HG02885 (cell line): ENCODE measurements at regions not wholly inside any gene's neighbourhood (a gene's known extent, or its start where the extent isn't known, plus 50 kb on each side); places are given as distances from the start of the nearest gene placed in this dataset.
"Not testable (repeated sequence)": the region's sequence is repeated elsewhere in the genome, so short reads cannot be mapped to it uniquely, and the experiment has no call there.

ENCODE experiments used
- ATAC-seq: cut with Tn5 transposase; IDR thresholded peaks from one replicate; pipeline ENCODE4 v1.9.1; 2021; ENCODE audit warnings: mild to moderate bottlenecking; ENCODE audit not compliant: unreplicated experiment, poor library complexity

- ATAC-seq: not testable (repeated sequence)
Measured at GRCh38 chr20:26219546-26219945, 522.9 kb upstream of the ZNF337 start.

DNA sequence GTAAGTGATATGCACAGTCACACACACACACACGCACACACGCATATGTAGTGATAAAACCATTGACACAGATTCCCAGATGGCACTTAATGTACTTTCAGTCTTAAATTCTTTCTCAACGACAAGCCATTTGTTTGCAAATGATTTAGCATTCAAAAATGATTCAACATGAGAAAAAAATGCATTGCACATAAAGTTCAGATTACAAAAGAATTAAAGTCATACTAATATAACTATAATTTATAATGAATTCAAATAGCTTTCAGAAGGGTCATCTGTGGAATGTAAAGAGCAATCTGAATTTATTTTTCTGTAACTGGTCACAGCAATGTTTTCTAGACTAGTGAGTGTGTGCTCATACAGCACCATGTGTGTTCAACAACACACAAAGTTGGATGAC lies 521.6 kb upstream of the ZNF337 start:
- no peak for ATAC-seq

DNA sequence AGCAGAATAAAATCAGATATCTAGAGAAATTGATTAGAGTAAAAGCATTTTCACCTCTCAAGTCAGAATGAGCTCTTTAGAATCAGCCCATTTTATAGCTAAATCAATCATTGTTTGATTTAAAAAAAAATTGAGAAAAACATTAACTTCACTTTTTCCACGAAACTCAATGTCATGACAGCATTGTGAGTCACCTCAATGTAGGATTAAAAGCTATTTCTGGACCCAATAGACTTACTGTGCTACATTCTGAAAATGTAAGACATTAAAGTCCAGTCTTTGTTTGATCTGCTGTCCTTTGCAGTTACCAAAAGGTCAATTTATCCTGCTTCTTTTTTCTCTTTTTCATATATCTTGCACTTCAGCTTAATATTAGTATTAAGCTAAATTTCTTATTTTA lies 519.4 kb upstream of the ZNF337 start:
- ATAC-seq: no peak

DNA sequence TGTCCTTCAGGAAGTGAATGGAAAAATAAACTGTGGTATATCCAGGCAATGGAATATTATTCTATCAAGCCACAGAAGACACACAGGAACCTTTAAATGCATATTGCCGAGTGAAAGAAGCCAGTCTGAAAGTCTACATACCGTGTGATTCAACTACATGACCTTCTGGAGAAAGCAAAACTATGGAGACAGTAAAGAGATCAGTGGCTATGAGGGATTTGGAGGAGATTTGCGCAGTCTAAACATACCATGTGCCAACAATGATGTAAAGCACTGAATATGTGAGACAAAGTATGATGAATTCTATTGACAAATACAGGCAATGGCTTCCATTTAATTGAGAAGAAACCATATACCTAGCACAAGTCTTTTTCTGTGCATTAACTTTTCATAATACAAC lies 518.3 kb upstream of the ZNF337 start:
- ATAC-seq: no peak

DNA sequence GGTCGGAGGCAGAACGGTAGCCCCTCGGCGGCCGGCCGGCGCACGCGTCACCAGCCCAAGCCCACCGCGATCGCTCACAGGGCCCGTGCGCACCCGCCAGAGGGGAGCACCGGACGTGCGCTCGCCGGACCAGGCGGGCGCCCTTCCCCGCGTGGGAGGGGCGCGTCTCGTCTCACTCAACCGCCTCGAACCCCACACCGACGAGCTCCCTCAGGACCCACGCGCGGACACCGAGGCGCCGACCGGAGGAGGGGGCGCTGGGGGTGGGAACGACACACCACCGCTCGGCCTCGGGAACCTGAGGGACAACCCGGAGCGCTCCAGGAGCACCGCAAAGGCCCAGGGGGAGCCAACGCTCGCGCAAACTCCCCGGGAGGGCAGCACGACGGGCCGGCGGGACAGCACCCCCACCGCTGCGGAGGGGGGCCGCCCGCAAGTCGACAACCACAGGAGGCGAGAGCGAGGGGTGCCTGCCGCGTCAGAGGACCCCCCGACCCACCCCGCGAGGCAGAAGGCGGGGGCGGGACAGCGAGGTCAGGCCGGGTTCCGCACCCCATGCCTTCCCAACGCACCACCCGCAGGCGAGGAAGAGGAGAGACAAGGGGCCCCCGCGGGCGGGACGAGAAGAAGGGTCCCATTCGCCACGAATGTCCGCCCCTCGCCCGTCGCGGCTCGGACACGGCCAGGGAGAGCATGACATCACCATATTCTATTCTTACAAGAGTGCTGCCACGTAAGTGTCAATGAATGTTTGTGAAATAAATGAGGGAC lies 512.7 kb upstream of the ZNF337 start:
- ATAC-seq: no peak

DNA sequence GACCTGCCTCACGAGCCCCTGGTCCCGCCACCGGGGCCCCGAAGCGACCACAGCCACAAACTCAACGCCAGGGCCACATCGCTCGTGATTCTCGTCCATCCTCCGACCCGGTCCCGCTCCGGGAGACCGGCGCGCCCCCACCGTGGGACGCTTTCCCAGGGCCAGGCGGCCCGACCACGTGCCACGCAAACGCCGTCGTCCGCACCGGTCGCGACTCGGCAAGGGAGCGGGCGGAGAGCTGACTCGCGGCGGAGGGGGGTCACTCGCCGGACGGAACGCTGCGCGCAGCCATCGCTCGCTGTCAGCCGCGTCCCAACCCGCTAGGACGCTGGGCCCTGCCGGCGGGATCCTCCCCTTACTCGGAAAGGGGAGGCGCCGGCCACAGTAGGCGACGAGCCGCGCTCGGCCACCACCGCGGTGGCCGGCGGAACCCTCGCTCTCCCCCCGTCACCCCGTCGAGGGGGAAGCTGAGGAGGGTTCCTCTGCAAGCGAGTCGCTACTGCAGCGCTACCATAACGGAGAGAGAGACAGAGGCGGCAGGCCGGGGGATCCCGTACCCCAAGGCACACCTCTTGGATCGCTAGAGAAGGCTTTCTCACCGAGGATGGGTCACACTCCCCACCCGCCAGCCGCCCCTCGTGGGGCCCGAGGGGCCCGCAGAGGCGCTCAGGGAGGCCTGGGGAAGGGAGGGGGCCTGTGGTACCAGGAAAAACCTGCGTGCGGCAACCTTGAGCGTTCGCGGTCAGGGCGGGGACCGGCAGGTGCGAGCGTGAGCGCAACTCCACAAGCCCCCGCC lies 511.8 kb upstream of the ZNF337 start:
- ATAC-seq: no peak

DNA sequence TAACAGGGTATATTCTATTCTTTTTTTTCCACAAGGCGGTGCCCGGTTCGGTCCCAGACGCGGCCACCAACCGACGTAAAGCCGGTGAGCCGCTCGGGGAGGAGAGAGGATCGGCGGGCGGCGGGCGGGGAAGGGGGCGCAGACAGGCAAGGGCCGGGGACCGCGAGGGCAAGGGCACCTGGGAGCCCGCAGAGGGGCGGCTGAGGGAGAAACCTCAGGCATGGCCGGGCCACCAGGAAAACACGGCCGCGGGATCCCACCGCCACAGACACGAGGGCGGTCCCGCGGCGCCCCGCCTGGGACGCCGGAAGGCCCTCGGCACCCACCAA lies 511.3 kb upstream of the ZNF337 start:
- not testable (repeated sequence) for ATAC-seq

DNA sequence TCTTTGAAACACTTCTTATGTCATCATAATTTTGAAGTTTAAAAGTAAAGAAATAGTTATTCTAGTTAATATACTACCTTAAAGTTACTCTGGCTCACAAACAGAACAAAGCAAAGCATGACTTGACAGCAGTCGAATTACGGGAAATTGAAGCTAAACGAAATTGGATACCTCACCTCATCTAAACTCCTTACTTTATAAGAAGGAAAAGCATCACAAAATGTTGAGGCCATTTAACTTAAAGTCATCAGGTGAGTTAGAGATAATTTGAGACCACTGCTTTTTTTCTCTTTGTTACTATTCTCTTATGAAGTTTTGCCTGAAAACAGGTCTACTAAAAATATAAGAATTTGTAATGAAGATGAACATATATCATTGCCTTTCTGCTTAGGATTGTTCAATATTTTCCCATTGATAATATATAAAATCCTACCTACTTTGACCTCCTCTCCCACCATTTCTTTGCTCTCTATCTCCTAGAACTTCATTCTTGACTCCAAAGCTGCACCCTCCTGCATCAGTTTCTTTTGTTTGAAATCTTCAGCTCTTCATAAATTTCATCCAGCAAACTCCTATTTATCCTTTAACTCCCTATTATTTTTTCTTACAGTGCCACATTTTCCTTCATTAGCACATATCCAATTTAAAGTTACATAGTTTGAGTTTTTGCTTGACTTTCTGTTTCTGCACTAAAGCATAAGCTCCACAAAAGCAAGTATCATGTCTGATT lies 510.7 kb upstream of the ZNF337 start:
- no peak for ATAC-seq

GRCh38 chr20:26205350-26205749 lies 508.7 kb upstream of the ZNF337 start:
- no peak for ATAC-seq

GRCh38 chr20:26201026-26201425 lies 504.4 kb upstream of the ZNF337 start:
- ATAC-seq: not testable (repeated sequence)

DNA sequence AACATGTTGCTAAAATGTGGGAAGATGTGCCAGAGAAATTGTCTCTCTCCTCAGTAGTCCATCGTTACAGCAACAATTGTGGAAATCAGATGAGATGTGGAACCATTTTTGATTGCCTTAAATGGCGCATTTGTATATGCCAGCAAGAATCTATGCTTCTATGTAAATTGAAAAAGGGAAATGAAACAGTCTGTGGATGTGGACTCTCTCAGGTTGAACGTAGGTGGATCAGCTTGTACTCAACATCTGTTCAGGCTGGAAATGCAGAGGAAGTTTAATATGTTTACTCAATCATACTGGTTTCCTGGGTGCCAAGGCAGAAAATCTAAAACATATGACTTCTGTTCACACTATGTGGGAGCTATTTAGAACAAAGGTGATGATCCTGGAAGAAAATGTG lies 490.7 kb upstream of the ZNF337 start:
- peak; percentile 62 for ATAC-seq

GRCh38 chr20:26183720-26184119 lies 487.1 kb upstream of the ZNF337 start:
- ATAC-seq: not testable (repeated sequence)

- ATAC-seq: not testable (repeated sequence)
Measured at GRCh38 chr20:26181364-26181763, 484.7 kb upstream of the ZNF337 start.

GRCh38 chr20:26171875-26172274 lies 475.2 kb upstream of the ZNF337 start:
- ATAC-seq: not testable (repeated sequence)

DNA sequence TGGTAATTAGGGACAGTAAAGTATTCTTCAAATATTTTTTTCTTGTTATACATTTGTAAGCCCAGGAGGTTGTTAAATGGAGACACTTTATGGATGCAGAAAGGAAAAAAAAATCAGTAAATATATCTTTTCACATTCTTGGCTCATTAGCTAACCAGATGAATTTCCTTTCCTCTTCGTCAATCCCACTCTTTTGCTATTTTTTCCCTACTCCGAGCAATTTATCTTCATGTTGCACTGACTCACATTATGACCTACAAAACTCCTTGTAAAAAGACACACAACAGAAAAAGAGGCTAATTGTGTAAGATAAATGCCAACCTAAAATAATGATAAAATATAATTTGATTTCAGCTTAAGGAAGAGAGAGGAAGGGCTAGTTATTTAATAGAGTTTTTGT lies 472.9 kb upstream of the ZNF337 start:
- no peak for ATAC-seq

GRCh38 chr20:26167499-26167898 lies 470.8 kb upstream of the ZNF337 start:
- no peak for ATAC-seq

DNA sequence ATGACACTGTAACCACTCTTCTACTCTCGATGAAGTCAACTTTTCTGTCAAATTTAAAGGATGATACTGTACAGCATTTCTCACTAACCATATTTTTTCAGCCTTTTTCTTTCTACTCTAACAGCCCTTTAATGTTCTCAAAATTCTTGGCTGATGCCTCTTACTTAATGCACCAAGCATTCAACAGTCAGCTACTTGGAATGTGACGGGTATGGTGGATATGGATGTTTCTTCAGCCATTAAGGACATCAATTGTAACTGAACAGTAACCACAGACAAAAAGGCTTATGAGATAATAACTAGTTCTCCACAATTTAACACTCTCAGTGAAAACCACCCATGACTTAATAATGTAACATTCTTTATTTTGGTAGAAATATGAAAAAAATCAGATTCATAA lies 467.2 kb upstream of the ZNF337 start:
- ATAC-seq: no peak

GRCh38 chr20:26163151-26163550 lies 466.5 kb upstream of the ZNF337 start:
- not testable (repeated sequence) for ATAC-seq

DNA sequence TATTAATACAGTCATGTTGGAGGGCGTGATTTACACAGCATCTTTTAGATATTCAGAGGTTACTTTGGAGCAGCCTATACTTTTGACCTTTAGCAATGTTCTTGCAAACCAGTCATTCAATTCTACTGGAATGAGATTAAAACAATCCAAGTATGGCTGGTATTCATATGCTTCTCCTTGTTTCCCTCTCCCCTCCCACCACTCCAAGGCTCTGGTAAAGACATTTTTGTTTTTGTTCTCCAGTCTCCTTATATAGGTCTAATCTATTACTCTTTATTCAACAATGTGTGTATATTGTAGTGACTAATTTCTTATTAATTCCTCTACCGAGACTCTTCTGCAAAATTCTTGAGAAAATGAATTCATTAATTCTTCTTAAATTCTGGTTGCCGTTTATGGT lies 465.1 kb upstream of the ZNF337 start:
- not testable (repeated sequence) for ATAC-seq

GRCh38 chr20:26160916-26161315 lies 464.3 kb upstream of the ZNF337 start:
- not testable (repeated sequence) for ATAC-seq

GRCh38 chr20:26154224-26154623 lies 457.6 kb upstream of the ZNF337 start:
- no peak for ATAC-seq
